GM18507 (cell line): ENCODE measurements at regions not wholly inside any gene's neighbourhood (a gene's known extent, or its start where the extent isn't known, plus 50 kb on each side); places are given as distances from the start of the nearest gene placed in this dataset.

Experiments
- DNase-seq: peaks from one replicate; pipeline ENCODE4 v3.0.0; 2011; ENCODE audit warnings: low read depth; ENCODE audit not compliant: insufficient read length; ENCODE audit errors: extremely low spot score
- FAIRE-seq: peaks from 2 replicates; lab custom pipeline; 2011; peaks lifted over from hg19 to GRCh38; lab: Jason Lieb, UNC

DNA sequence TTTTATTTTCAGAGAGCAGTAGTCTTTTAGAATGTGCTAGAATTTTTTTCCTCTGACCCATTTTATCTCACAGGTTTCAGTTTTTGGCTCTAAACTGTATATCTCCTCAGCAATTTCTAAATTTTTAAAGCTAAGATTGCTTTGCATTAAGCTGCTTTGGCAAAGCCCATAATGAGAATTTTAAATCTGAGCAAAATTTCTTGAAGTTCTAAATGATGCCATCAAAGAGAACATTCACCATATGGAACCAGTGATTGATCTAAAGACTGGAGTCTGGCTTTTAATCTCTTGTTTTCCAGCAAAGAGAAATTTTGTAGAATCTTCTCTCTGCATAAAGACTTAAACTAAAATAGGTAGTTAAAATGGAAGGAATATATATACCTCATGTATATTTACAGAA is 313.6 kb downstream of the TBC1D32 start:
- DNase-seq: no peak
- no peak for FAIRE-seq

DNA sequence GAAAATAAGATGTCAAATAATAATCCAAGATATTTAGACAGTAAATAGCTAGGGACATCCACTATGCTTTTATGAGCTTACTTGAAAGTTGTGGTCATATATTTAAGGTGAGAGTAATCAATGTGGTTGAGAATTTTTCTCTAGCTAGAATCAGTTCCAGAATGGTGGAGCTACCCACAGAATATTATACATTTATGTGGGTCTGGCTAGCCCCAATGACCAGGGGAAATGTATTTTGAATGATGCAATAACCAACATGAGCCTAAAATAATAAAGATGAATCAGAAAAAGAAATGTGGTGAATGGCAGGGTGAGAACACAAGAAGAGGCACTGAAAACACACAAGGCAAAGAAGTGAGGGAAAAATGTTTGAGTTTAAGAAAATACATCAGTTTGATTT is 325.7 kb downstream of the TBC1D32 start:
- DNase-seq: no peak
- no peak for FAIRE-seq

DNA sequence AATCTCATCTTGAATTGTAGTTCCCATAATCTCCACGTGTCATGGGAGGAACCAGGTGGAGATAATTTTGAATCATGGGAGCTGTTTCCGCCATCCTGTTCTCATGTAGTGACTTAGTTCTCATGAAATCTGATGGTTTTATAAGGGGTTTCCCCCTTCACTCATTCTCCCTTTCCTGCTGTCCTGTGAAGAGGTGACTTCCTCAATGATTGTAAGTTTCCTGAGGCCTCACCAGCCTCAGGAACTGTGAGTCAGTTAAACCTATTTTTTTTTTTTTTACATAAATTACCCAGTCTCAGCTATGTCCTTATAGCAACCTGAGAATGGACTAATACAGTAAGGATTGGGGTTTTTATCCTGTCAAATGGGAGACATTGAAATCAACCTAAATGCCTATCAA is 328.3 kb downstream of the TBC1D32 start:
- DNase-seq: no peak
- no peak for FAIRE-seq

DNA sequence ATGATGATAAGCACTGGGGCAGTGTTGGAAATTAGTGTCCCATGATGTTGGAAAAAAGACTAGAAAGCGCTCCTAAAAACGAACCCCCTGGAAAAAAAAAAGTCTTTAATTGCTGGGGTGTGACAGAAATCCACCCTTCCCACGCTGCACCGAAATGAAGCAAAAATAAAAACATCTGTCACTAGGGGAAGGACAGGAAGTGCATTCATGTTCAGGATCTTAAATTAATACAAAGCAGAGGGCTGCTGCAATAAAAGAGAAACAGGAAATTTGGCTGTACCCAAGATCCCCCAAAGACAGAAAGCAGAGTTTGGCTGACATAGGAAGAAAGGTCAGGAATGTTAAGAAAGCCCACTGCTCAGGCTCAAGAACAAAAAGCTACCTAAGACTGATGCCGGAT is 333.9 kb downstream of the TBC1D32 start:
- DNase-seq: no peak
- no peak for FAIRE-seq

DNA sequence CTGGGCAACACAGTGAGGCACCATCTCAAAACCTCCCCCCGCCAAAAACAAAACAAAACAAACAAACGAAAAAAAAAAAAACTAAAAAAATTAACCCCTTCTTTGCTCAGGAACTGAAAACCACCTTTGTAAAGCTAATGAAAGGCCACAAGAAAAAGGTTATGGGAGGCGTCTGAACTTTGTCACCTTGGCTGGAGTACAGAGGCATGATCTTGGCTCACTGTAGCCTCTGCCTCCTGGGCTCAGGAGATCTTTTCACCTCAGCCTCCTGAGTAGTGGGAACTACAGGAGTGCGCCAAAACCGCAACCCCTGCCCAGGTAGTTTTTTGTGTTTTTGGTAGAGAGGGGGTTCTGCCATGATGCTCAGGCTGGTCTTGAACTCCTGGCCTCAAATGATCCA is 337.9 kb downstream of the TBC1D32 start:
- FAIRE-seq: no peak
- DNase-seq: no peak

GRCh38 chr6:120994573-120994967 is 339.7 kb downstream of the TBC1D32 start:
- FAIRE-seq: no peak
- DNase-seq: no peak

DNA sequence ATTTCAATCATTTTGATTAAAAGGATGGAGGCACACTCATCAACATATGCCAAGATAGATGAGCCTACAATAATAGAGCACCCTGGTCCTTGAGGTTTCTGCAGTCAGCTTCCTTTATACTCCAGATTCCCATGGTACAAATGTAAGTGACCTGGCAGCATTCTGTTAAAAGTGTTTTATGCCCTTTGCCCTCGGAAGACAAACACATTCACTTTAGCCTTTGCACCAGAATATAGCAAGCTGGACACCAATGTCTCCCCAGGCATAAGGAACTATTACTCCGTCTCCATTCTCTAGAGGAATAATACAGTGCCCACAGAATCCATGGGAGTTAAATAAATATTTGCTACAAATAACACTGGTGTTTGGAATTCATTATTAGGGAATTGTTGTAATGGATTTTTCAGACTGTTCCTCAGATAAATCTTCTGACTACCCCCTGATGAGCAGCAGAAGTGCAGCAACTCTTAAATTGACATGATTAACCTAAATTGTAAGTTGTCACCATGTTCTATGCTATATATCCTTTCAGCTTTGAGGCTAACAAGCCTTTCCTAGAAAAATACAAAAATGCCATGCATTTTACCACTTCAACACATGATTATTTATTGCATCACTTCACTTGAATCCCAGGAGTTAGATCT is 340.2 kb downstream of the TBC1D32 start:
- FAIRE-seq: no peak
- no peak for DNase-seq

DNA sequence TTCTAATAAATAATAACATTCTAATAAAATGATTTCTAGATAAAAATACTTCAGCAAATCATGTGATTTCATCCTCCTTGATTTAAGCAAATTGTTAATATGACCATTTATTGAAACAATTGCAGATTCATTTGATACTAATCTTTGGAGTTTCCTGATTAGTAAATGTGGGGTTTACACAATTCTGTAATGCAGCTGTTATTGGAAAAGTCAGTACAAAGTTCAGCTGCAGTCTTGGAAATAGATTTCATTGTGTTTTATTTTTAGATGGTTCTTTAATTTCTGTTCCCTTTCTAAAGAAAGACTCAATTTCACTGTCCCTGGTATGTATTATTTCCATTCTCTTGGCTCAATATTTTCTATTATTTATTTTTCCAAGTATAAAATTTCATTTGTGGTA is 342.0 kb downstream of the TBC1D32 start:
- DNase-seq (no peak), FAIRE-seq (no peak)

DNA sequence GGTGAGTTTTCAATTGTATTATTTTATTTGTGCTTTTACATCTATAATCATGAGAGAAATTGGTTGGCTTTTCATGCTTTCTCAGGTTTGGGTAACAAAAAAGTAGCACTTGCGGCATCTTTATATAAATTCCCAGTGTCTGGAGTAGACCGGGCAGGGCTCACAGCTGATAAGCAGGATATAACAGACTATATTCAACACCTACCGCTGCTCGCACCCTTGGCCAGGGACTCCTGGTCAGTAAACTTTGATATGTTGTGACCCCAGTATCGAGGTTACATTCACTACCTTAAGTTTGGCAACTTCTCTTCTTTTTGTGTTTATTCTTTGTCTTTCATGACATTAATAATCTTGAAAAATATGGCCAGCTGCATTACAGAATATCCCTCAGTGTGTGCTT is 343.4 kb downstream of the TBC1D32 start:
- DNase-seq: no peak
- no peak for FAIRE-seq

DNA sequence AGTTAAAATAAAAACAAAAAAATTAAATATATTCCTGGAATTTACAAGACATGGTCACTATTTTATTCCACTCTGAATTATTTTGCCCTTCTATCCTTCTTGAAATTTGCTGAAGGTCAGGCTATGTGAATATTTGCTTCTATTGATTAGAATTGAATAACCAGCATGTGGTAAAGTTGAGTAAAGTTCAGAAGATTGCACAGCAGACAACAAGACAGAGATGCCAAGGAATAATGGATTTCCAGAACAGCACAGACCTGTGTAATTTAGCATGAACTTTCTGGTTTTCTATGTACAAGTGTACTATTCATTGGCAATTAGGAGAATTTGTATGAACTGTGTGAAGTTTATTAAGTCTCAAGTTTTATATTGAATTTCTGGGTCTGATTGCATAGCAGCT is 352.4 kb downstream of the TBC1D32 start:
- FAIRE-seq: no peak

DNA sequence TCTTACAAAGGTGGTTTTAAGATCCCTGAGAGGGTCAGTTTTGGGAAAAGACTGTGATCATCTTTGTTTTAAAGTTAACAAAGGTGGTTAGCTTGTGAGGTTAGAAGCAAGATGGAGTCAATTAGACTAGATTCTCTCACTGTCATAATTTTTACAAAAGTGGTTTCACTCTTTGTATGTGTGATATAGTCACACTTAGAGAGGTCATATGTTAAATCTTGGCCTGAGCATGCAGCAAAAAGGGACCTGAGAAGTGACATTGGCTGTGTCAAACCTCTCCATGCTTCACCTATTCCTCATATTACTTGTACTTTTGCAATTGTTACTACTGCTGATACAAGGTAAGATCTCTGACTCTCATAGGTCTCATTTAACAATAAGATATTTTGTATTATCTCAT is 368.0 kb downstream of the TBC1D32 start:
- no peak for FAIRE-seq
- no peak for DNase-seq

More for the DNA sequence above, 352.4 kb downstream of the TBC1D32 start:
- DNase-seq: no peak

DNA sequence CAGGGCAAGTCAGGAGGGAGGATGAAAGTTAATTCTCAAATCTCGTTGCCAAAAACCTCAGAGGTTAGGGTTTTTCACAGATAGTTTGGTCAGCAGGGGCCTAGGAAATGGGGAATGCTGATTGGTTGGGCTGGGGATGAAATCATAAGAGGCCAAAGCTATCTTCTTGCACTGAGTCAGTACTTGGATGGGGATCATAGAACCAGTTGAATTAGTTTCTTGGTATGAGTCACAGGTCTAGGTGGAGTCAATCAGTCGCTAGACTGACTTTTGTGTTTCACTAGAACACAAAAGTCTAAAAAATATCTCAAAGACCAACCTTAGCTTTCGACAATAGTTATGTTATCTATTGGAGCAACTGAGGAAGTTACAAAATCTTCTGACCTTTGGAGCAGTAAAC is 368.5 kb downstream of the TBC1D32 start:
- no peak for FAIRE-seq
- DNase-seq: no peak

DNA sequence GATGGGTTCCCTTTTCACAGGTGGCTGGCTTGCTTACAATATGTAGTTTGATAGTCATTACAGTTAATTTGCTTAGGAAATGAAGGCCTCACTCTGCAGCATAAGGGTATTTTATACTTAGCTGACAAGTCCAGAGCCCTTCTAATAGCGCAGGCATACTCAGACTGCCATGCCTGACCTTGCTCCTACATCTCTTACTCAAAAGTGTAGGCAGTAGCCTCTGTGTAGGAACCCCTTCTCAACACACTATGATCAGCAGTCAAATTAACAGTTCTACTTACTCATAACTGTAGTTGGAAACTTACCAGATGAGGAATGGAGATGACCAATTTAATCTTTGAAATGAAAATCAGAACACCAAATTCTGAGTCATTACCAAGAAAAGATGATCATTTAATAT is 373.5 kb downstream of the TBC1D32 start:
- FAIRE-seq: no peak
- DNase-seq: no peak

GRCh38 chr6:120954111-120954510 is 380.2 kb downstream of the TBC1D32 start:
- DNase-seq (no peak), FAIRE-seq (no peak)

GRCh38 chr6:120951258-120951657 is 383.0 kb downstream of the TBC1D32 start:
- FAIRE-seq: no peak
- no peak for DNase-seq

DNA sequence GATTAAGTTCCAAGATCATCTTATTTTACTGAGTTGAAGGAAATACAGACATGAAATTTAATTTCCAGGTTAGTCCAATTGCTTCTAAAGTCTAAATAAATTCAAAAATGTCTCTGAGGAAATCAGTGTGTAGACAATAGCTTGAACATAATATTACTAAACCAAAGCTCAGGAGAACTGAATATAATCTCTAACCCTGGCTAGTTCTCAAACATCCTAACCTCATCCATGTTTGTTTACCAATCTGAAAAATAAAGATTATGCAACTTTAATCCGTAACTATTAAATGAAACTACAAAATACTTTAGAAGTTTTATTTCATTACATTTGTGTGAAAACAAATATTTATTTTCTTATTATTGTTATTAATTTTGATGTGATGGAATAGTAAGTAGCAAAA is 387.2 kb downstream of the TBC1D32 start:
- DNase-seq (no peak), FAIRE-seq (no peak)

DNA sequence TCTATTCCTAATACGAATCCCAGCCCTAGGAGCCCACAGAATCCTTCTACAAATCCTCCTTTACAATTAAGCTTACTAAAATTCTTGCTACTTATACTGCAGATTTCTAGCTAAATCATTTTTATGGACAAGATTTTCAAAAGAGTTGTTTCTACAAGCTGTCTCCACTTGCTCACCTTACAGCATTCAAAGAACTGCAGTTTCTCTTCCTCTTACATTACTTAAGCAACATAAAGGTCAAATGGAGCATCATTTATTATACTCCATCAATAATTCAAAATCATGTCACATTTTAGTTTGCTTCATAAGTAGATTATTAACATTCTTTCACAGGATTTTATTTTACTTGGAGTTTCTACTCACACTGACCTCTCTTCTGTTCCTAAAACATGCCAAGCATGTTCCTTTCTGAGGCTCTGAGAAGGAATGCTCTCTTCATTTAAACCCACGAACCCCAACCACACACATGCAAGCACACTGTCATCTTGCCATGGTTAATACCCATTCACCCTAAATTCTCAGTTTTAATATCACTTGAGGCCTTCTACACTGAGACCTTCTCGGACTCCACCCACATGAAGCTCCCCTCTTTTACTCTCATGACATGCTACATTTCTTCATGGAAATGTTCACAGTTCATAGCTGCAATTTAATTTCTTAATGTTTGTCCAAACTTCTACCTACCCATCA is 388.2 kb downstream of the TBC1D32 start:
- DNase-seq: no peak
- no peak for FAIRE-seq

- FAIRE-seq (peak; percentile 89), DNase-seq (peak; percentile 7)
These were observed 395.3 kb downstream of the TBC1D32 start for GRCh38 chr6:120938876-120939472.

GRCh38 chr6:120938164-120938875 is 396.0 kb downstream of the TBC1D32 start:
- FAIRE-seq: no peak
- DNase-seq: no peak

DNA sequence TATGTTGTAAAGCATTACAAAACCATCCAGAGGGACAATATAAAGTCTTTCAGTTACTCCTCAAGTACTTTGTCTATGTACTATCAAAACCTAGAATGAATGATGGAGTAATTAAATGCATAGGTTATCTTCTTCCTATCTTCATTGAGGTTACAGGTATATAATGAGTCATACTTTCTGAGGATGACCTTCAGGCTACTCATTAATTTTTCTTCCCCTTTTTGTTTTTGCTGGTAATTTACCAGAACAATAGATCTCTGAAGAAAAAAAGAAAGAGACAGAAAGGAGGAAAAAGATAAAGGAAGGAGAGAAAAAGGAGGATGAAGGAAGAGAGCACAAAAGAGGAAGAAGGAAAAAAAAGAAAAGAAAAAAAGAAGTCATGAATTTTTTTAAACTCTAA is 398.4 kb downstream of the TBC1D32 start:
- DNase-seq (peak; percentile 7), FAIRE-seq (peak; percentile 49)

DNA sequence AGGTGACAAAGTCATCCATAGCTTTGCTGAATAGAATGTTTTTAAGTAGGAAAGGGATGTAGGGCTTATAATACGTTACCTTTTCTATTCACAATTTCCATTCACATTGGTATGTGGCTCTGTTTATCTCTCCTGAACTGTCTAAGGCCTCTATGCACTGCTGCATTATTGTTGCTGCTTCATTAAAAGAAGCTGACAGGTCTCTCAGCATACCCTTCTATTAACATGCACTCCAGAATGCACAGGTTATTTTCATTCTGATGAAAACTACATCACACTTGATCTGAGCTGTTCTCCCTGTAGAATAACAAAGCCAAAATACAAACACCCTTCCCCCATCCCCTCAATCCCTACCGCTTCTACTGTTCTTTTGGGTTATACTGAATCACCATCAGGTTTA is 399.3 kb downstream of the TBC1D32 start:
- FAIRE-seq: peak; percentile 18

More for the DNA sequence above, 399.3 kb downstream of the TBC1D32 start:
- DNase-seq: no peak
